OCI-LY1 (cell line): ENCODE measurements at regions not wholly inside any gene's neighbourhood (a gene's known extent, or its start where the extent isn't known, plus 50 kb on each side); places are given as distances from the start of the nearest gene placed in this dataset.

Experiments used
- EZH2 ChIP-seq: fragments of 200-600 bp; sonication (generic), shearing (Covaris generic); IDR thresholded peaks from 2 replicates; pipeline ENCODE4 v1.8.0; 2017; ENCODE audit warnings: borderline replicate concordance, mixed run types, mild to moderate bottlenecking, antibody characterized with exemption, low read length, moderate library complexity, mixed read lengths
- TF ChIP-seq, protein P1 (sequence below): fragments of 200-600 bp; sonication (generic), shearing (Covaris generic); IDR thresholded peaks from 2 replicates; pipeline ENCODE4 v1.5.1; 2017; ENCODE audit warnings: mild to moderate bottlenecking, antibody characterized with exemption, low read length, moderate library complexity, mixed read lengths

DNA sequence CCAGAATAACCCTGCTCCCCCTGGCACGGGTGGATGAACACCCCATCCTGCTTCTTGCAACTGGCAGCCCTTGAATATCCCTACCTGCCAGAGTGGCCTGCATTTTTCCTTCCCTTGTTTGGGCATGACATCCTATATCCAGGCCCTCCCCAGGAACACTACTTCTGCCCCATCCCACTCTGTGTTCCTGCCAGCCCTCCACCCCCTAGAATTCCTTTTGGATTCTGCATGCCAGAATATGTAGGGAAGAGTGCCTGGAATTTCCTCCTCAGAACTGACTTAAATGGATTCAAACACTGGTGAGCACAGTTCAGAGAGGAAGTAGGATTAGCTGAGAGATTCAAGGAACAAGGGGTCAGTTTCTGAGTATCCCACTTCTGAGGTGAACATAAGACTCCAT, 123.5 kb upstream of the PELI1 start:
- TF ChIP-seq, protein P1, sequence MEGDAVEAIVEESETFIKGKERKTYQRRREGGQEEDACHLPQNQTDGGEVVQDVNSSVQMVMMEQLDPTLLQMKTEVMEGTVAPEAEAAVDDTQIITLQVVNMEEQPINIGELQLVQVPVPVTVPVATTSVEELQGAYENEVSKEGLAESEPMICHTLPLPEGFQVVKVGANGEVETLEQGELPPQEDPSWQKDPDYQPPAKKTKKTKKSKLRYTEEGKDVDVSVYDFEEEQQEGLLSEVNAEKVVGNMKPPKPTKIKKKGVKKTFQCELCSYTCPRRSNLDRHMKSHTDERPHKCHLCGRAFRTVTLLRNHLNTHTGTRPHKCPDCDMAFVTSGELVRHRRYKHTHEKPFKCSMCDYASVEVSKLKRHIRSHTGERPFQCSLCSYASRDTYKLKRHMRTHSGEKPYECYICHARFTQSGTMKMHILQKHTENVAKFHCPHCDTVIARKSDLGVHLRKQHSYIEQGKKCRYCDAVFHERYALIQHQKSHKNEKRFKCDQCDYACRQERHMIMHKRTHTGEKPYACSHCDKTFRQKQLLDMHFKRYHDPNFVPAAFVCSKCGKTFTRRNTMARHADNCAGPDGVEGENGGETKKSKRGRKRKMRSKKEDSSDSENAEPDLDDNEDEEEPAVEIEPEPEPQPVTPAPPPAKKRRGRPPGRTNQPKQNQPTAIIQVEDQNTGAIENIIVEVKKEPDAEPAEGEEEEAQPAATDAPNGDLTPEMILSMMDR = no peak
- no peak for TF ChIP-seq EZH2
